Suprapubic skin (tissue), 3 donors: ENCODE measurements at regions not wholly inside any gene's neighbourhood (a gene's known extent, or its start where the extent isn't known, plus 50 kb on each side); places are given as distances from the start of the nearest gene placed in this dataset.

Experiments used
- CTCF ChIP-seq, 2 donors: fragments of 200-600 bp in 1 of 2; fragments of 450-650 bp in 1 of 2; sonication (generic) in 1 of 2; IDR thresholded peaks; one replicate each; pipeline ENCODE4 v1.5.1; 2016 to 2019; ENCODE audit warnings: antibody characterized with exemption in 2 of 2, mild to moderate bottlenecking in 1 of 2, moderate library complexity in 1 of 2
- POLR2AphosphoS5 ChIP-seq, 3 donors: sonication (generic); formaldehyde crosslinking; IDR thresholded peaks; one replicate each; pipeline ENCODE4 v1.6.1; 2017; ENCODE audit warnings: antibody characterized with exemption in 3 of 3

DNA sequence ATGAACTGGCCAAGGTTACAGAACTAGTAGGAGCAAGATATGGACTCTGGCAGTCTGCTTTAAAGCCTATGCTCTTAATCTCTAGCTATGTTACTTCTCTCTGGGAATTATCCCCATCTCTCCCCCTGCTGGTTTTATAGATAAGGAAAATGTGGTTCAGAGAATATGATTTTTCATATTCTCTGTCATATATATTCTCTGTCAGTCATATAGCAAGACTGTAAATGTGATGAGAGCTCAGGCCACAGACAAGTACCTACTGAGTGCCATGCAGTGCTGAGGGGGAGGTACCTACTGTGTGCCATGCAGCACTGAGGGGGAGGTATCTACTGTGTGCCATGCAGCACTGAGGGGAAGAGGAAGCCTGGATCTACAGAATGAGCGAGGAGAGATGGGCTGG, 220.3 kb upstream of the FGGY start:
- TF ChIP-seq POLR2AphosphoS5 (IDR thresholded peaks at IDR 0.05), result no peak
- TF ChIP-seq CTCF (IDR thresholded peaks at IDR 0.05), result peak in 1 of 2 donors; percentile 8
